CD4-positive, alpha-beta memory T cell (primary cell): ENCODE measurements at regions not wholly inside any gene's neighbourhood (a gene's known extent, or its start where the extent isn't known, plus 50 kb on each side); places are given as distances from the start of the nearest gene placed in this dataset.

Source experiments
- CTCF ChIA-PET: fragments of 350-600 bp; sonication (Branson Sonifier 250); formaldehyde crosslinking; loops from one replicate; lab custom pipeline; 2021; ENCODE audit warnings: inconsistent platforms; ENCODE audit not compliant: partially characterized antibody; lab: Charles Lee
- POLR2A ChIA-PET: fragments of 350-600 bp; sonication (Branson Sonifier 250); formaldehyde crosslinking; loops from one replicate; lab custom pipeline; 2021; ENCODE audit not compliant: partially characterized antibody; lab: Charles Lee
- DNase-seq, 5 donors: peaks; one replicate each; pipeline versions ENCODE4 v3.0.0 to v3.0.0-alpha.2; 2020 to 2022; ENCODE audit warnings: mixed read lengths in 1 of 5
- H3K27ac ChIP-seq: one replicate; pipeline ENCODE4 v1.7.0; 2013; ENCODE audit warnings: low read depth, low read length
- H3K27me3 ChIP-seq: 2 replicates; pipeline ENCODE4 v1.7.0; 2013; ENCODE audit warnings: mild to moderate bottlenecking, low read length, moderate library complexity; ENCODE audit not compliant: insufficient read depth
- H3K36me3 ChIP-seq: 2 replicates; pipeline ENCODE4 v1.7.0; 2013; ENCODE audit warnings: mild to moderate bottlenecking, low read length, moderate library complexity; ENCODE audit not compliant: insufficient read depth
- H3K4me1 ChIP-seq: 2 replicates; pipeline ENCODE4 v1.7.0; 2013; ENCODE audit warnings: mild to moderate bottlenecking, low read length, moderate library complexity; ENCODE audit not compliant: insufficient read depth
- H3K4me3 ChIP-seq, 2 donors: one replicate each; pipeline ENCODE4 v1.7.0; 2013; ENCODE audit warnings: low read length in 2 of 2, mild to moderate bottlenecking in 1 of 2
- H3K9me3 ChIP-seq, 2 donors: one replicate each; pipeline ENCODE4 v1.7.0; 2013; ENCODE audit warnings: low read length in 2 of 2, control low read depth in 1 of 2; ENCODE audit not compliant: control insufficient read depth in 1 of 2
- H3K27ac Mint-ChIP-seq, 7 donors: one replicate each; pipeline ENCODE4 v1.8.0; 2020 to 2021; ENCODE audit warnings: mixed read lengths in 7 of 7, mild to moderate bottlenecking in 6 of 7, inconsistent platforms in 3 of 7, moderate library complexity in 3 of 7
- H3K27me3 Mint-ChIP-seq, 2 donors: one replicate each; pipeline ENCODE4 v1.8.0; 2020 to 2021; ENCODE audit warnings: mixed read lengths in 2 of 2
- H3K36me3 Mint-ChIP-seq, 2 donors: one replicate each; pipeline ENCODE4 v1.8.0; 2020 to 2021; ENCODE audit warnings: mixed read lengths in 2 of 2, inconsistent platforms in 1 of 2, mild to moderate bottlenecking in 1 of 2
- H3K4me1 Mint-ChIP-seq, 4 donors: one replicate each; pipeline ENCODE4 v1.8.0; 2020 to 2021; ENCODE audit warnings: mixed read lengths in 4 of 4, mild to moderate bottlenecking in 1 of 4
- H3K4me3 Mint-ChIP-seq, 8 donors: one replicate each; pipeline ENCODE4 v1.8.0; 2020 to 2021; ENCODE audit warnings: mixed read lengths in 8 of 8, mild to moderate bottlenecking in 7 of 8, moderate library complexity in 6 of 8, inconsistent platforms in 3 of 8
- H3K9me3 Mint-ChIP-seq, 8 donors: one replicate each; pipeline ENCODE4 v1.8.0; 2020 to 2021; ENCODE audit warnings: mixed read lengths in 8 of 8, mild to moderate bottlenecking in 5 of 8, inconsistent platforms in 3 of 8, moderate library complexity in 1 of 8
- intact Hi-C: fragments of 100-400 bp; cut with micrococcal nuclease; formaldehyde crosslinking; loops from one replicate; pipeline ENCODE4 v1.15.1; 2023

- Mint-ChIP-seq H3K27me3 (no peaks in the 10 kb centered on the region), H3K4me1 (no peaks in the 10 kb centered on the region), H3K36me3 (peaks cover 4 to 10% of the 10 kb centered on the region in 2 donors), H3K27ac (no peak overlapping the region), H3K4me3 (no peak overlapping the region), H3K9me3 (peaks cover 3 to 55% (median 38%) of the 10 kb centered on the region in 8 donors)
- Histone ChIP-seq H3K9me3 (peaks cover 0 to 15% of the 10 kb centered on the region in 2 donors), H3K36me3 (no peaks in the 10 kb centered on the region), H3K27ac (no peak overlapping the region), H3K27me3 (no peaks in the 10 kb centered on the region), H3K4me3 (no peak overlapping the region), H3K4me1 (no peaks in the 10 kb centered on the region)
- DNase-seq, result no peak
- ChIA-PET POLR2A (no interaction called here), CTCF (no interaction called here)
- intact Hi-C loops, result no loop called here
These were observed 73.3 kb downstream of the RFC3 start for GRCh38 chr13:33891196-33891742.

- intact Hi-C loops, result no loop called here
- peak overlapping the region in 1 of 7 donors; percentile 68 for H3K27ac Mint-ChIP-seq
- Histone ChIP-seq H3K9me3 (peaks cover 0 to 15% of the 10 kb centered on the region in 2 donors), H3K27ac (no peak overlapping the region), H3K4me3 (no peak overlapping the region), H3K27me3 (no peaks in the 10 kb centered on the region), H3K4me1 (no peaks in the 10 kb centered on the region), H3K36me3 (no peaks in the 10 kb centered on the region)
- ChIA-PET CTCF (no interaction called here), POLR2A (no interaction called here)
- H3K9me3 Mint-ChIP-seq, result peaks cover 3 to 72% (median 55%) of the 10 kb centered on the region in 8 donors
- peaks cover 5 to 10% of the 10 kb centered on the region in 2 donors for H3K36me3 Mint-ChIP-seq
- no peak overlapping the region for H3K4me3 Mint-ChIP-seq
- no peak for DNase-seq
- no peaks in the 10 kb centered on the region for H3K27me3 Mint-ChIP-seq
- H3K4me1 Mint-ChIP-seq, result no peaks in the 10 kb centered on the region
These were observed 75.6 kb downstream of the RFC3 start for GRCh38 chr13:33893559-33893958.

- CTCF ChIA-PET, result no interaction called here
- H3K27ac Mint-ChIP-seq, result no peak overlapping the region
- Histone ChIP-seq H3K27me3 (no peaks in the 10 kb centered on the region), H3K9me3 (peaks cover 0 to 6% of the 10 kb centered on the region in 2 donors), H3K4me1 (no peaks in the 10 kb centered on the region), H3K27ac (no peak overlapping the region), H3K36me3 (no peaks in the 10 kb centered on the region), H3K4me3 (no peak overlapping the region)
- H3K27me3 Mint-ChIP-seq, result no peaks in the 10 kb centered on the region
- peaks cover 0 to 5% of the 10 kb centered on the region in 2 donors for H3K36me3 Mint-ChIP-seq
- H3K4me3 Mint-ChIP-seq, result no peak overlapping the region
- POLR2A ChIA-PET, result no interaction called here
- peaks cover 0 to 21% (median 8%) of the 10 kb centered on the region in 8 donors for H3K9me3 Mint-ChIP-seq
- no peaks in the 10 kb centered on the region for H3K4me1 Mint-ChIP-seq
- intact Hi-C loops, result no loop called here
- DNase-seq, result no peak
These were observed 86.5 kb downstream of the RFC3 start for GRCh38 chr13:33904431-33904830.

GRCh38 chr13:33908116-33908515 lies 90.2 kb downstream of the RFC3 start:
- H3K4me3 ChIP-seq, result no peak overlapping the region
- no peaks in the 10 kb centered on the region for H3K4me1 Mint-ChIP-seq
- H3K36me3 ChIP-seq, result no peaks in the 10 kb centered on the region
- H3K4me3 Mint-ChIP-seq, result no peak overlapping the region
- no peak overlapping the region for H3K27ac ChIP-seq
- POLR2A ChIA-PET, result no interaction called here
- H3K27ac Mint-ChIP-seq, result no peak overlapping the region
- no peaks in the 10 kb centered on the region for H3K4me1 ChIP-seq
- H3K27me3 Mint-ChIP-seq, result no peaks in the 10 kb centered on the region
- no peak for DNase-seq
- peaks cover 0 to 2% (median 0%) of the 10 kb centered on the region in 8 donors for H3K9me3 Mint-ChIP-seq
- CTCF ChIA-PET, result no interaction called here
- no peaks in the 10 kb centered on the region for H3K36me3 Mint-ChIP-seq
- intact Hi-C loops, result no loop called here
- no peaks in the 10 kb centered on the region for H3K27me3 ChIP-seq
- no peaks in the 10 kb centered on the region for H3K9me3 ChIP-seq

- intact Hi-C loops, result no loop called here
- H3K4me3 Mint-ChIP-seq, result no peak overlapping the region
- H3K36me3 Mint-ChIP-seq, result no peaks in the 10 kb centered on the region
- Histone ChIP-seq H3K27ac (no peak overlapping the region), H3K4me3 (no peak overlapping the region), H3K36me3 (no peaks in the 10 kb centered on the region), H3K4me1 (no peaks in the 10 kb centered on the region), H3K9me3 (no peaks in the 10 kb centered on the region), H3K27me3 (no peaks in the 10 kb centered on the region)
- CTCF ChIA-PET, result no interaction called here
- no peaks in the 10 kb centered on the region for H3K9me3 Mint-ChIP-seq
- no peak overlapping the region for H3K27ac Mint-ChIP-seq
- no peak for DNase-seq
- POLR2A ChIA-PET, result no interaction called here
- no peaks in the 10 kb centered on the region for H3K4me1 Mint-ChIP-seq
- no peaks in the 10 kb centered on the region for H3K27me3 Mint-ChIP-seq
These were observed 92.3 kb downstream of the RFC3 start for GRCh38 chr13:33910255-33910654.

GRCh38 chr13:33911521-33911920 lies 93.6 kb downstream of the RFC3 start:
- intact Hi-C loops, result no loop called here
- H3K9me3 ChIP-seq, result no peaks in the 10 kb centered on the region
- H3K4me1 Mint-ChIP-seq, result no peaks in the 10 kb centered on the region
- no peak overlapping the region for H3K4me3 Mint-ChIP-seq
- no peaks in the 10 kb centered on the region for H3K36me3 Mint-ChIP-seq
- H3K27me3 Mint-ChIP-seq, result no peaks in the 10 kb centered on the region
- no peak overlapping the region for H3K27ac ChIP-seq
- no peak overlapping the region for H3K4me3 ChIP-seq
- no peak for DNase-seq
- H3K9me3 Mint-ChIP-seq, result no peaks in the 10 kb centered on the region
- H3K27ac Mint-ChIP-seq, result no peak overlapping the region
- CTCF ChIA-PET, result no interaction called here
- H3K27me3 ChIP-seq, result no peaks in the 10 kb centered on the region
- H3K4me1 ChIP-seq, result no peaks in the 10 kb centered on the region
- POLR2A ChIA-PET, result no interaction called here
- H3K36me3 ChIP-seq, result no peaks in the 10 kb centered on the region

GRCh38 chr13:33913829-33914228 lies 95.9 kb downstream of the RFC3 start:
- Mint-ChIP-seq H3K36me3 (no peaks in the 10 kb centered on the region), H3K4me1 (no peaks in the 10 kb centered on the region), H3K27ac (no peak overlapping the region), H3K4me3 (no peak overlapping the region), H3K27me3 (no peaks in the 10 kb centered on the region), H3K9me3 (no peaks in the 10 kb centered on the region)
- Histone ChIP-seq H3K27ac (no peak overlapping the region), H3K4me1 (no peaks in the 10 kb centered on the region), H3K9me3 (no peaks in the 10 kb centered on the region), H3K36me3 (no peaks in the 10 kb centered on the region), H3K4me3 (no peak overlapping the region), H3K27me3 (no peaks in the 10 kb centered on the region)
- CTCF ChIA-PET, result no interaction called here
- no peak for DNase-seq
- POLR2A ChIA-PET, result no interaction called here
- intact Hi-C loops, result no loop called here

GRCh38 chr13:33917190-33917589 lies 99.2 kb downstream of the RFC3 start:
- intact Hi-C loops, result no loop called here
- Mint-ChIP-seq H3K4me1 (no peaks in the 10 kb centered on the region), H3K27ac (no peak overlapping the region), H3K4me3 (no peak overlapping the region), H3K36me3 (no peaks in the 10 kb centered on the region), H3K9me3 (no peaks in the 10 kb centered on the region), H3K27me3 (no peaks in the 10 kb centered on the region)
- ChIA-PET POLR2A (no interaction called here), CTCF (no interaction called here)
- H3K9me3 ChIP-seq, result no peaks in the 10 kb centered on the region
- H3K36me3 ChIP-seq, result no peaks in the 10 kb centered on the region
- H3K27me3 ChIP-seq, result no peaks in the 10 kb centered on the region
- no peak overlapping the region for H3K4me3 ChIP-seq
- H3K27ac ChIP-seq, result no peak overlapping the region
- H3K4me1 ChIP-seq, result no peaks in the 10 kb centered on the region
- no peak for DNase-seq
